Ovary (tissue), 3 donors: ENCODE measurements at regions not wholly inside any gene's neighbourhood (a gene's known extent, or its start where the extent isn't known, plus 50 kb on each side); places are given as distances from the start of the nearest gene placed in this dataset.

Experiments
- EP300 ChIP-seq: sonication (generic); formaldehyde crosslinking; IDR thresholded peaks from one replicate; pipeline ENCODE4 v1.6.1; 2017; ENCODE audit warnings: antibody characterized with exemption
- POLR2A ChIP-seq: fragments of 450-650 bp; IDR thresholded peaks from one replicate; pipeline ENCODE4 v1.6.1; 2017; ENCODE audit warnings: antibody characterized with exemption, mild to moderate bottlenecking, moderate library complexity
- TF ChIP-seq, protein P1 (sequence below), 3 donors: fragments of 450-650 bp in 2 of 3; fragments of 200-600 bp in 1 of 3; IDR thresholded peaks; one replicate each; pipeline versions ENCODE4 v1.5.1 to v1.8.0; 2016 to 2022; ENCODE audit warnings: antibody characterized with exemption in 3 of 3, mild to moderate bottlenecking in 1 of 3
- donor health status: DM: no; HTN: no; CAD: no.

- TF ChIP-seq, protein P1, sequence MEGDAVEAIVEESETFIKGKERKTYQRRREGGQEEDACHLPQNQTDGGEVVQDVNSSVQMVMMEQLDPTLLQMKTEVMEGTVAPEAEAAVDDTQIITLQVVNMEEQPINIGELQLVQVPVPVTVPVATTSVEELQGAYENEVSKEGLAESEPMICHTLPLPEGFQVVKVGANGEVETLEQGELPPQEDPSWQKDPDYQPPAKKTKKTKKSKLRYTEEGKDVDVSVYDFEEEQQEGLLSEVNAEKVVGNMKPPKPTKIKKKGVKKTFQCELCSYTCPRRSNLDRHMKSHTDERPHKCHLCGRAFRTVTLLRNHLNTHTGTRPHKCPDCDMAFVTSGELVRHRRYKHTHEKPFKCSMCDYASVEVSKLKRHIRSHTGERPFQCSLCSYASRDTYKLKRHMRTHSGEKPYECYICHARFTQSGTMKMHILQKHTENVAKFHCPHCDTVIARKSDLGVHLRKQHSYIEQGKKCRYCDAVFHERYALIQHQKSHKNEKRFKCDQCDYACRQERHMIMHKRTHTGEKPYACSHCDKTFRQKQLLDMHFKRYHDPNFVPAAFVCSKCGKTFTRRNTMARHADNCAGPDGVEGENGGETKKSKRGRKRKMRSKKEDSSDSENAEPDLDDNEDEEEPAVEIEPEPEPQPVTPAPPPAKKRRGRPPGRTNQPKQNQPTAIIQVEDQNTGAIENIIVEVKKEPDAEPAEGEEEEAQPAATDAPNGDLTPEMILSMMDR (IDR thresholded peaks at IDR 0.05) = no peak
- no peak for TF ChIP-seq POLR2A
- TF ChIP-seq EP300 = no peak
Observed at GRCh38 chr2:228257379-228257778, 75.9 kb upstream of the SPHKAP start.
